A549 (cell line): ENCODE measurements at regions not wholly inside any gene's neighbourhood (a gene's known extent, or its start where the extent isn't known, plus 50 kb on each side); places are given as distances from the start of the nearest gene placed in this dataset.

ENCODE experiments used
- ATAC-seq, 2 experiments: fragments of 200-7000 bp in 1 of 2; fragments of >200 bp in 1 of 2; cut with Nextera tagmentation in 1 of 2; cut with Tn5 transposase in 1 of 2; 3 replicates each; pipeline versions ENCODE4 v1.8.0 to v1.9.1; 2018 to 2020; ENCODE audit warnings: mild to moderate bottlenecking in 1 of 2, moderate library complexity in 1 of 2
- CTCF ChIA-PET: fragments of 300-600 bp; sonication (Branson Sonifier 250); formaldehyde crosslinking; extraction: SDS; loops from one replicate; lab custom pipeline; 2021; ENCODE audit warnings: antibody characterized with exemption, inconsistent platforms; lab: Yijun Ruan, JAX
- POLR2A ChIA-PET: fragments of 350-600 bp; formaldehyde crosslinking; extraction: SDS; loops from one replicate; lab custom pipeline; 2021; ENCODE audit warnings: antibody characterized with exemption, inconsistent platforms; lab: Yijun Ruan, JAX
- DNase-seq, 2 experiments: peaks; one replicate each; pipeline versions ENCODE4 v3.0.0 to v3.0.0-alpha.2; 2011 to 2016; ENCODE audit warnings: low read depth in 1 of 2, low spot score in 1 of 2
- FAIRE-seq: peaks from 2 replicates; lab custom pipeline; 2011; peaks lifted over from hg19 to GRCh38; lab: Jason Lieb, UNC
- H3K27ac ChIP-seq, 2 experiments: fragments of >200 bp; sonication (Bioruptor Twin); formaldehyde crosslinking; 3 replicates each; pipeline ENCODE4 v1.5.1; 2016 to 2017
- H3K4me1 ChIP-seq: fragments of >200 bp; sonication (Bioruptor Twin); formaldehyde crosslinking; 3 replicates; pipeline ENCODE4 v1.6.1; 2016
- H3K4me2 ChIP-seq: fragments of >200 bp; sonication (Bioruptor Twin); formaldehyde crosslinking; 3 replicates; pipeline ENCODE4 v1.6.1; 2016
- H3K4me3 ChIP-seq: fragments of >200 bp; sonication (Bioruptor Twin); formaldehyde crosslinking; 3 replicates; pipeline ENCODE4 v1.5.1; 2016
- H3K9me3 ChIP-seq: fragments of >200 bp; sonication (Bioruptor Twin); formaldehyde crosslinking; 3 replicates; pipeline ENCODE4 v1.6.1; 2016
- ATOH8 ChIP-seq: fragments of 250-450 bp; sonication (Bioruptor Pico); IDR thresholded peaks from 2 replicates; pipeline ENCODE4 v1.5.0; 2020; ENCODE audit warnings: low read depth, mild to moderate bottlenecking, moderate library complexity
- CBX8 ChIP-seq: fragments of 200-600 bp; sonication (generic); IDR thresholded peaks from 2 replicates; pipeline ENCODE4 v1.6.1; 2016
- CHD2 ChIP-seq: fragments of 150-350 bp; IDR thresholded peaks from 2 replicates; pipeline ENCODE4 v1.6.1; 2014; ENCODE audit warnings: low read length; ENCODE audit not compliant: partially characterized antibody
- ESRRA ChIP-seq: fragments of 150-350 bp; IDR thresholded peaks from 2 replicates; pipeline ENCODE4 v1.6.1; 2014; ENCODE audit warnings: mild to moderate bottlenecking, low read length, borderline replicate concordance
- FOXS1 ChIP-seq: fragments of 250-450 bp; sonication (Bioruptor Pico); IDR thresholded peaks from 2 replicates; pipeline ENCODE4 v1.5.0; 2020; ENCODE audit warnings: mild to moderate bottlenecking, moderate library complexity
- GATA3 ChIP-seq: IDR thresholded peaks from 2 replicates; pipeline ENCODE4 v1.6.1; 2012; ENCODE audit warnings: borderline replicate concordance
- HMGXB4 ChIP-seq: fragments of 250-450 bp; sonication (Bioruptor Pico); IDR thresholded peaks from 2 replicates; pipeline ENCODE4 v1.5.0; 2021; ENCODE audit warnings: mild to moderate bottlenecking, moderate library complexity, borderline replicate concordance
- HOXA7 ChIP-seq: fragments of 250-450 bp; sonication (Bioruptor Pico); IDR thresholded peaks from 2 replicates; pipeline ENCODE4 v1.5.0; 2020; ENCODE audit warnings: mild to moderate bottlenecking, moderate library complexity
- HOXB13 ChIP-seq: fragments of 250-450 bp; sonication (Bioruptor Pico); IDR thresholded peaks from 2 replicates; pipeline ENCODE4 v1.5.0; 2020; ENCODE audit warnings: low read depth, mild to moderate bottlenecking, moderate library complexity
- HOXB5 ChIP-seq: fragments of 250-450 bp; sonication (Bioruptor Pico); IDR thresholded peaks from 2 replicates; pipeline ENCODE4 v1.5.0; 2020; ENCODE audit warnings: mild to moderate bottlenecking, moderate library complexity
- JUNB ChIP-seq: fragments of >200 bp; sonication (Bioruptor Twin); formaldehyde crosslinking; IDR thresholded peaks from 2 replicates; pipeline ENCODE4 v1.6.1; 2016
- KDM1A ChIP-seq: fragments of 200-600 bp; sonication (generic); IDR thresholded peaks from 2 replicates; pipeline ENCODE4 v1.6.1; 2016; ENCODE audit warnings: low read depth, mild to moderate bottlenecking
- MAFK ChIP-seq: fragments of 450-650 bp; IDR thresholded peaks from 2 replicates; pipeline ENCODE4 v1.6.1; 2014; ENCODE audit not compliant: partially characterized antibody
- MAZ ChIP-seq: fragments of 150-350 bp; IDR thresholded peaks from 2 replicates; pipeline ENCODE4 v1.6.1; 2014; ENCODE audit warnings: antibody characterized with exemption, low read depth, low read length, borderline replicate concordance
- NFE2L2 ChIP-seq: fragments of 150-350 bp; conservative IDR thresholded peaks from 2 replicates; pipeline ENCODE4 v1.6.1; 2014; ENCODE audit warnings: low read length
- NPAS2 ChIP-seq: fragments of 250-450 bp; sonication (Bioruptor Pico); IDR thresholded peaks from 2 replicates; pipeline ENCODE4 v1.8.0; 2022; ENCODE audit warnings: mild to moderate bottlenecking, moderate library complexity, borderline replicate concordance
- RCOR1 ChIP-seq: fragments of 150-350 bp; IDR thresholded peaks from 2 replicates; pipeline ENCODE4 v1.6.1; 2014; ENCODE audit warnings: antibody characterized with exemption, low read length, low read depth
- RNF2 ChIP-seq: fragments of 200-600 bp; sonication (generic); IDR thresholded peaks from 2 replicates; pipeline ENCODE4 v1.6.1; 2016; ENCODE audit warnings: low read depth, mild to moderate bottlenecking, antibody characterized with exemption, moderate library complexity, borderline replicate concordance
- SREBF2 ChIP-seq: fragments of 450-650 bp; IDR thresholded peaks from 2 replicates; pipeline ENCODE4 v1.6.1; 2014; ENCODE audit warnings: mild to moderate bottlenecking, moderate library complexity
- ZNF302 ChIP-seq: fragments of 250-450 bp; sonication (Bioruptor Pico); IDR thresholded peaks from 2 replicates; pipeline ENCODE4 v1.9.0; 2021; ENCODE audit warnings: inconsistent platforms, mild to moderate bottlenecking, moderate library complexity
- ZSCAN20 ChIP-seq: fragments of 250-450 bp; sonication (Bioruptor Pico); IDR thresholded peaks from 2 replicates; pipeline ENCODE4 v1.8.0; 2022; ENCODE audit warnings: mild to moderate bottlenecking, moderate library complexity
- WGBS: methylation state at CpG from one replicate; pipeline ENCODE4 v1.1.6; 2017; ENCODE audit errors: missing lambda C conversion rate; 5-methylcytosine and 5-hydroxymethylcytosine counted together
- TF ChIP-seq, protein P1 (sequence below): fragments of 150-350 bp; IDR thresholded peaks from 2 replicates; pipeline ENCODE4 v1.6.1; 2014; ENCODE audit warnings: low read depth, mild to moderate bottlenecking, low read length
- TF ChIP-seq, protein P2 (sequence below): IDR thresholded peaks from 2 replicates; pipeline ENCODE4 v1.6.1; 2012

DNA sequence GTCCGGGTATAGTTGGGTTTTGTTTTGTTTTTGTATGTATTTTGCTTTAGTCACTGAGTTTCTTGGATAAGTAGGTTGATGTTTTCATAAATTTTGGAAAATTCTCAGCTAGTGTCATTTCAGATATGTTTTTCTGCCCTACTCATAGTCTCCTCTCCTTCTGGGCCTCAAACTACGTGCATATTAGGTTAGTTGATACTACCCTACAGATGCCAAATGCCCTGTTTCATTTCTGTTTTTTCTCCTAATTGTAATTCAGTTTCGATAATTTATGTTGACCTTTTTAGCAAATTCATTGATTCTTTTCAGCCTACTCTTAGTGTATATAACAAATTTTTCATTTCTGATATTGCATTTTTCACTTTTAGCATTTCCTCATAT lies 268.6 kb upstream of the RGS18 start:
- 12% methylated on average over 3 of the region's 3 CpGs for WGBS
- POLR2A ChIA-PET = no interaction called here

DNA sequence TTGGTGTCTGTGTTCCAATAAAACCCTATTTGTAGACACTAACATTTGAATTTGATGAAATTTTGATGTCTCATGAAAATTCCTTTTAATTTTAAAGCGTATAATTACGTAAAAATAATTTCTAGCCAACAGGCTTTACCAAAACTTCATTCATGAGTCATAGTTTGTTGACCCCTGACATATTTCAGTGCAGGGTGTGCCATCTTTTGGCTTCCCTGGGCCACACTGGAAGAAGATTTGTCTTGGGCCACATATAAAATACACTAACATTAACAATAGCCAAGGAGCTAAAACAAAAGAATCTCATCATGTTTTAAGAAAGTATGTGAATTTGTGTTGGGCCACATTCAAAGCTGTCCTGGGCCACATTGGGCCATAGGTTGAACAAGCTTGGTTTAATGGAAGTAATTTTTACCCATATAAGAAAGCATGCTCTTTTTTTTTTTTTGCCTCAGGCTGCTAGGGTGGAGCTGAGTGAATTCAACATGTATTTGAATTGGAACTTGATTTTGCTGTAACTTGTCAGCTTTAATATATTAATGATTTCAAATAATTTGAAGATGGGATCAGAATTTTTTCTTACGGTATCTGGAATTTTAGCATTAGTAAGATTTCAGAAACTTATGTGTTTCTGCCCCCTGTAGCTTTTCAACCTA lies 267.7 kb upstream of the RGS18 start:
- 66% methylated on average over 3 of the region's 3 CpGs for WGBS
- ATAC-seq = no peak
- DNase-seq = no peak
- Histone ChIP-seq H3K4me3 (no peak overlapping the region), H3K4me2 (no peak overlapping the region), H3K27ac (no peak overlapping the region), H3K9me3 (no peaks in the 10 kb centered on the region), H3K4me1 (no peaks in the 10 kb centered on the region)
- TF ChIP-seq, protein P1, sequence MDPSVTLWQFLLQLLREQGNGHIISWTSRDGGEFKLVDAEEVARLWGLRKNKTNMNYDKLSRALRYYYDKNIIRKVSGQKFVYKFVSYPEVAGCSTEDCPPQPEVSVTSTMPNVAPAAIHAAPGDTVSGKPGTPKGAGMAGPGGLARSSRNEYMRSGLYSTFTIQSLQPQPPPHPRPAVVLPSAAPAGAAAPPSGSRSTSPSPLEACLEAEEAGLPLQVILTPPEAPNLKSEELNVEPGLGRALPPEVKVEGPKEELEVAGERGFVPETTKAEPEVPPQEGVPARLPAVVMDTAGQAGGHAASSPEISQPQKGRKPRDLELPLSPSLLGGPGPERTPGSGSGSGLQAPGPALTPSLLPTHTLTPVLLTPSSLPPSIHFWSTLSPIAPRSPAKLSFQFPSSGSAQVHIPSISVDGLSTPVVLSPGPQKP = no peak
- TF ChIP-seq JUNB (no peak), ZSCAN20 (CRISPR knock-in tag) (no peak), KDM1A (no peak), SREBF2 (no peak), RNF2 (no peak), MAZ (no peak), HMGXB4 (CRISPR knock-in tag) (no peak), NFE2L2 (no peak), GATA3 (no peak), CHD2 (no peak)
- POLR2A ChIA-PET = no interaction called here
- no peak for FAIRE-seq
- CTCF ChIA-PET = interaction anchor here (0.6 to 1.4 kb wide), 2 partner anchors 12 to 103 kb away, joined by 3 to 4 read pairs; no protein-coding TSS in a partner anchor

More for the DNA sequence above, 268.6 kb upstream of the RGS18 start:
- no peaks in the 10 kb centered on the region for H3K4me1 ChIP-seq
- no peak for TF ChIP-seq MAFK
- no peak for TF ChIP-seq FOXS1
- TF ChIP-seq, protein P2, sequence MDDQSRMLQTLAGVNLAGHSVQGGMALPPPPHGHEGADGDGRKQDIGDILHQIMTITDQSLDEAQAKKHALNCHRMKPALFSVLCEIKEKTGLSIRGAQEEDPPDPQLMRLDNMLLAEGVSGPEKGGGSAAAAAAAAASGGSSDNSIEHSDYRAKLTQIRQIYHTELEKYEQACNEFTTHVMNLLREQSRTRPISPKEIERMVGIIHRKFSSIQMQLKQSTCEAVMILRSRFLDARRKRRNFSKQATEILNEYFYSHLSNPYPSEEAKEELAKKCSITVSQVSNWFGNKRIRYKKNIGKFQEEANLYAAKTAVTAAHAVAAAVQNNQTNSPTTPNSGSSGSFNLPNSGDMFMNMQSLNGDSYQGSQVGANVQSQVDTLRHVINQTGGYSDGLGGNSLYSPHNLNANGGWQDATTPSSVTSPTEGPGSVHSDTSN = no peak
- TF ChIP-seq ATOH8 (CRISPR knock-in tag) = no peak
- no peak for TF ChIP-seq ZNF302 (CRISPR knock-in tag)
- TF ChIP-seq ESRRA = no peak
- DNase-seq (no peak), ATAC-seq (no peak), FAIRE-seq (no peak)
- no peaks in the 10 kb centered on the region for H3K9me3 ChIP-seq
- H3K4me3 ChIP-seq = no peak overlapping the region
- H3K4me2 ChIP-seq = no peak overlapping the region
- H3K27ac ChIP-seq = no peak overlapping the region
- CTCF ChIA-PET = no interaction called here

- ATAC-seq (no peak), DNase-seq (no peak), FAIRE-seq (no peak)
- Histone ChIP-seq H3K4me1 (no peaks in the 10 kb centered on the region), H3K4me2 (no peak overlapping the region), H3K4me3 (no peak overlapping the region), H3K9me3 (no peaks in the 10 kb centered on the region), H3K27ac (no peak overlapping the region)
- POLR2A ChIA-PET = no interaction called here
- TF ChIP-seq HMGXB4 (CRISPR knock-in tag) (no peak), HOXA7 (CRISPR knock-in tag) (no peak), ESRRA (no peak), NPAS2 (no peak), CBX8 (no peak), HOXB13 (CRISPR knock-in tag) (no peak), RCOR1 (no peak), HOXB5 (CRISPR knock-in tag) (no peak)
- CTCF ChIA-PET = no interaction called here
Measured at GRCh38 chr1:191892716-191893115, 265.5 kb upstream of the RGS18 start.
